Peyer's patch (tissue), 4 donors: ENCODE measurements at regions not wholly inside any gene's neighbourhood (a gene's known extent, or its start where the extent isn't known, plus 50 kb on each side); places are given as distances from the start of the nearest gene placed in this dataset.

ENCODE experiments used
- POLR2A ChIP-seq, 2 donors: fragments of 450-650 bp; IDR thresholded peaks; one replicate each; pipeline ENCODE4 v1.5.1; 2017; ENCODE audit warnings: antibody characterized with exemption in 2 of 2, mild to moderate bottlenecking in 2 of 2, moderate library complexity in 2 of 2
- TF ChIP-seq, protein P1 (sequence below), 6 experiments: fragments of 450-650 bp in 4 of 6; fragments of 200-600 bp in 2 of 6; sonication (generic) in 1 of 6; IDR thresholded peaks; one replicate each; pipeline ENCODE4 v1.5.1; 2017 to 2019; ENCODE audit warnings: antibody characterized with exemption in 6 of 6, mild to moderate bottlenecking in 3 of 6, moderate library complexity in 1 of 6

DNA sequence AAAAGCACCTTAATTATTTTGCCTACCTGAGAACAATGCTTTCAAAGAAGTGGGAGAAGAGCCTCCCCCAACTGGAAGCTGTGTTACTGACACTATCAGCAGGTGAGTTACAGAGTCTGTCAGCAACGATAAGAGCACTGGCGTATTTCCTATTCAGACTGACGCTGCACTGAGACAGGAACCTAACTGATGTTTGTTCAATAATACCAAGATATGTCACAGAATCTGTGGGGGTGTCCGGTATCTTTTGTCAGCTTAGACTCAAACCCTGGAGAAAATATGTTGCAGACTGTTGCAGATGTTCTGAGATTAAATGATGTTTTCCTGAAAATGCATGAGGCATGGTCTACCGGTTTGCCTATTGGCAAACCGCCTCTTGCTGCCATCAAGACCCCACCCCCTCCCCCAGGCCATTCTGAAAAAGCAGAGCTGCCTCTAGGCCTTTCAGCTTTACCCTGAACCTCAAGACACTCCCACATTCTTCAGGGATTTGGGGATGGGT, 115.2 kb upstream of the KIT start:
- TF ChIP-seq POLR2A (IDR thresholded peaks at IDR 0.05), result no peak
- TF ChIP-seq, protein P1, sequence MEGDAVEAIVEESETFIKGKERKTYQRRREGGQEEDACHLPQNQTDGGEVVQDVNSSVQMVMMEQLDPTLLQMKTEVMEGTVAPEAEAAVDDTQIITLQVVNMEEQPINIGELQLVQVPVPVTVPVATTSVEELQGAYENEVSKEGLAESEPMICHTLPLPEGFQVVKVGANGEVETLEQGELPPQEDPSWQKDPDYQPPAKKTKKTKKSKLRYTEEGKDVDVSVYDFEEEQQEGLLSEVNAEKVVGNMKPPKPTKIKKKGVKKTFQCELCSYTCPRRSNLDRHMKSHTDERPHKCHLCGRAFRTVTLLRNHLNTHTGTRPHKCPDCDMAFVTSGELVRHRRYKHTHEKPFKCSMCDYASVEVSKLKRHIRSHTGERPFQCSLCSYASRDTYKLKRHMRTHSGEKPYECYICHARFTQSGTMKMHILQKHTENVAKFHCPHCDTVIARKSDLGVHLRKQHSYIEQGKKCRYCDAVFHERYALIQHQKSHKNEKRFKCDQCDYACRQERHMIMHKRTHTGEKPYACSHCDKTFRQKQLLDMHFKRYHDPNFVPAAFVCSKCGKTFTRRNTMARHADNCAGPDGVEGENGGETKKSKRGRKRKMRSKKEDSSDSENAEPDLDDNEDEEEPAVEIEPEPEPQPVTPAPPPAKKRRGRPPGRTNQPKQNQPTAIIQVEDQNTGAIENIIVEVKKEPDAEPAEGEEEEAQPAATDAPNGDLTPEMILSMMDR (IDR thresholded peaks at IDR 0.05), result no peak
